ENCODE measurements at regions not wholly inside any gene's neighbourhood (a gene's known extent, or its start where the extent isn't known, plus 50 kb on each side); places are given as distances from the start of the nearest gene placed in this dataset.

DNA sequence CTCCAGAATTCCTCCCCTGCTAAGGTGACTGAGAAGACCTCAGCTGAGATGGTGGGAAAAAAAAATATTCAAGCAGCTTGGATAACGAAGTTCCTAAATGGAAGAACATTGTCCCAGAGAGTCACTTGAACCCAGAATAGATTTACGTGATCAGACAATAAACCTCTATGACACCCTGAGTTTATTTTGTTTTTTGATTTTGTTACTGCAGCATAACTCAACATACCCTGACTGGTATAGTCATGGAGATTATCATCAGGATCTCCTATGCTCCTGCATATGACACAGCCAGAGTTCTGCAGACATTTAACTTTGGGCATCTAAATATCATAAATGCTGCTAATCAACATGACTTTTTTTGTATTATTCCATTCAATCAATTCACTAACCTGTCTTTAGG, 282.9 kb downstream of the RASEF start:
- no peaks in the 10 kb centered on the region for H3K9me3 ChIP-seq
- no peak overlapping the region for H3K27ac ChIP-seq
- no peak for TF ChIP-seq POLR2A (IDR thresholded peaks at IDR 0.05)
- TF ChIP-seq, protein P1, sequence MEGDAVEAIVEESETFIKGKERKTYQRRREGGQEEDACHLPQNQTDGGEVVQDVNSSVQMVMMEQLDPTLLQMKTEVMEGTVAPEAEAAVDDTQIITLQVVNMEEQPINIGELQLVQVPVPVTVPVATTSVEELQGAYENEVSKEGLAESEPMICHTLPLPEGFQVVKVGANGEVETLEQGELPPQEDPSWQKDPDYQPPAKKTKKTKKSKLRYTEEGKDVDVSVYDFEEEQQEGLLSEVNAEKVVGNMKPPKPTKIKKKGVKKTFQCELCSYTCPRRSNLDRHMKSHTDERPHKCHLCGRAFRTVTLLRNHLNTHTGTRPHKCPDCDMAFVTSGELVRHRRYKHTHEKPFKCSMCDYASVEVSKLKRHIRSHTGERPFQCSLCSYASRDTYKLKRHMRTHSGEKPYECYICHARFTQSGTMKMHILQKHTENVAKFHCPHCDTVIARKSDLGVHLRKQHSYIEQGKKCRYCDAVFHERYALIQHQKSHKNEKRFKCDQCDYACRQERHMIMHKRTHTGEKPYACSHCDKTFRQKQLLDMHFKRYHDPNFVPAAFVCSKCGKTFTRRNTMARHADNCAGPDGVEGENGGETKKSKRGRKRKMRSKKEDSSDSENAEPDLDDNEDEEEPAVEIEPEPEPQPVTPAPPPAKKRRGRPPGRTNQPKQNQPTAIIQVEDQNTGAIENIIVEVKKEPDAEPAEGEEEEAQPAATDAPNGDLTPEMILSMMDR (IDR thresholded peaks at IDR 0.05), result no peak
- WGBS, 2 donors, result 68 to 72% methylated on average over 2 of the region's 2 CpGs
- intact Hi-C loops (cut with DNase I), result no loop called here
- no peak overlapping the region for H3K4me3 ChIP-seq
- no peak for DNase-seq
- H3K36me3 ChIP-seq, result no peaks in the 10 kb centered on the region
- no peaks in the 10 kb centered on the region for H3K27me3 ChIP-seq
- H3K4me1 ChIP-seq, result no peaks in the 10 kb centered on the region

- TF ChIP-seq POLR2A (IDR thresholded peaks at IDR 0.05), result no peak
- TF ChIP-seq, protein P1 (IDR thresholded peaks at IDR 0.05), result no peak
- Histone ChIP-seq H3K4me3 (no peak overlapping the region), H3K9me3 (no peaks in the 10 kb centered on the region), H3K27ac (no peak overlapping the region), H3K4me1 (no peaks in the 10 kb centered on the region), H3K36me3 (no peaks in the 10 kb centered on the region), H3K27me3 (no peaks in the 10 kb centered on the region)
- no peak for DNase-seq
- intact Hi-C loops (cut with DNase I), result no loop called here
- 54 to 63% methylated on average over 6 of the region's 6 CpGs for WGBS, 2 donors
Measured at GRCh38 chr9:82781921-82782392, 281.0 kb downstream of the RASEF start.

DNA sequence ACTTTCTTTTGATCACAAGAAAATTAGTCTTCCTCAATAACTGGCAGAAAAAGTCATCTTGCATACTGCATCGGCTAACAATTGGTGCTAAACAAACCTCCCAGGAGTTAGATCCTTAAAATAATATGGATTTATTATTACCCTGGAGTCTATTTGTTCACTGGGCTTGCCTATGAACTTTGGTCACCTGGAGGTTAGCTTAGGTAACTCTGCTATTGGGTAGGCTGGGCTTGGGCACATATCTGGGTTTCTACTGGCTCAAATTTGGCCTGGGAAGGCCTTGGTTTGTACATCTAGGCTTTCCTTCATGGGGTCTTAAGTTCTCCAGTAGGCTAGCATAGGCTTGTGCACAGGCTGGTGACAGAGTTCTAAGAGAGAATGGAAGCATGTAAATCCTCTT, 279.9 kb downstream of the RASEF start:
- Histone ChIP-seq H3K27ac (no peak overlapping the region), H3K36me3 (no peaks in the 10 kb centered on the region), H3K4me1 (no peaks in the 10 kb centered on the region), H3K4me3 (no peak overlapping the region), H3K27me3 (no peaks in the 10 kb centered on the region), H3K9me3 (no peaks in the 10 kb centered on the region)
- 69 to 85% methylated on average over 1 of the region's 1 CpG for WGBS, 2 donors
- intact Hi-C loops (cut with DNase I), result no loop called here
- TF ChIP-seq, protein P1 (IDR thresholded peaks at IDR 0.05), result no peak
- TF ChIP-seq POLR2A (IDR thresholded peaks at IDR 0.05), result no peak
- no peak for DNase-seq

DNA sequence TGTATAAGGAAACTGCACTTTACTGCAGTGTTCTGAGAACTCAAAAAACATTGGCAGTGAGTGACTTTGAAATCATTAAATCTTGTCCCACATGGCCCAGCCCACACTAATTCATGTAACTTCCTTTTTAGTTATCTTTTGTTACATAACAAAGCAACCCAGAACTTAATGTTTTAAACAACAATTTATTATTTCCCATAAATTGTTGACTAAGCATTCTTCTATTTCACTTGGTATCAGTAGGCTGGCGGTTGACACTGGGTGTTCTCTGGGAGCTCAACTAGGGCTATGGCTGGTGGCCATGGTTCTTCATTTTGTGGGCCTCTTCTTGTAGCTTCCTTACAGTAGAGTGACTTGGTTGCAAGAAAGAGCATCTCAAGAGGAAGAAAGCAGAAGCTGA, 278.4 kb downstream of the RASEF start:
- Histone ChIP-seq H3K27me3 (no peaks in the 10 kb centered on the region), H3K9me3 (no peaks in the 10 kb centered on the region), H3K4me3 (no peak overlapping the region), H3K36me3 (no peaks in the 10 kb centered on the region), H3K4me1 (no peaks in the 10 kb centered on the region), H3K27ac (no peak overlapping the region)
- intact Hi-C loops (cut with DNase I), result no loop called here
- no peak for TF ChIP-seq POLR2A (IDR thresholded peaks at IDR 0.05)
- TF ChIP-seq, protein P1 (IDR thresholded peaks at IDR 0.05), result no peak
- DNase-seq, result no peak
- 94 to 100% methylated on average over 1 of the region's 1 CpG for WGBS, 2 donors

DNA sequence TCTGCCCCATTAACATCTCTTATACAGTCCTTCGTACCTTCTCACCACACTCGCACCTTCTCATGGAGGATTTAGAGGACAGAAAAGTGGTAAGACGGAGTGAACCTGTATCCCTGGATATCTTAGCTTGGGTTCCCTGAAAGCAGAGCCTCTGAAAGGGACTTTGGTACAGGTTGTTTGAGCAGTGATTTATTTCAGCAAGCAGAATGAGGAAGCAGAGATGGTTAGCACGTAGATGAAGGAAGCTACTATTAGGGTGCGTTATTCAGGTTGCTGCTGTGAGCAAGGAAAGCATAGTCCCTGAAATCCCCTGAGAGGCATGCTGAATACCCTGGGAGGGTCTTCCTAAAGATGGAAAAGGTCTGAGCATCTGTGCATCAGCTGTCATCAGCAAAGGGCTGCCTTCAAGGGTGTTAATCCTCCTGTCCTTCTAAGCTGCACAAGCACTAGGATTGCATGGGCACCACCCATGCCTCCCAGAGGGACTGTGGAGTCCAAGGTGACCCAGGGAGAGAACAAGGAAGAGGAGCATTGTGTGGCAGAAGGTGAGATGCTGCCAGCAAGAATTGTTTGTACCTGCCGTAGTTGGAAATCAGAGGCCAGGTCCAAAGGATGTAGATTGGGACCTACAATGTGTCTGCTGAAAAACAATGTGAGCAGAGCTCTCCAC, 273.7 kb downstream of the RASEF start:
- H3K27me3 ChIP-seq, result no peaks in the 10 kb centered on the region
- no peak for DNase-seq
- TF ChIP-seq, protein P1 (IDR thresholded peaks at IDR 0.05), result no peak
- no peak for TF ChIP-seq POLR2A (IDR thresholded peaks at IDR 0.05)
- WGBS, 2 donors, result 79 to 82% methylated on average over 6 of the region's 6 CpGs
- intact Hi-C loops (cut with DNase I), result no loop called here
- no peaks in the 10 kb centered on the region for H3K9me3 ChIP-seq
- no peak overlapping the region for H3K27ac ChIP-seq
- no peaks in the 10 kb centered on the region for H3K36me3 ChIP-seq
- no peak overlapping the region for H3K4me3 ChIP-seq
- H3K4me1 ChIP-seq, result no peaks in the 10 kb centered on the region

Measured in esophagus squamous epithelium (tissue), 5 donors.